HepG2 (cell line): ENCODE measurements at regions not wholly inside any gene's neighbourhood (a gene's known extent, or its start where the extent isn't known, plus 50 kb on each side); places are given as distances from the start of the nearest gene placed in this dataset.

Experiments
- ATAC-seq: fragments of 200-7000 bp; cut with Tn5 transposase; 3 replicates; pipeline ENCODE4 v1.9.1; 2020; ENCODE audit warnings: mild to moderate bottlenecking, moderate library complexity
- BruUV-seq: library from RNA; stranded (reverse); fragments of 400-500 nt; replicated peaks from 2 replicates; lab custom pipeline; 2021; lab: Mats Ljungman, UMichigan
- CTCF ChIA-PET: fragments of 300-600 bp; formaldehyde crosslinking; extraction: SDS; loops from one replicate; lab custom pipeline; 2021; ENCODE audit warnings: low total read pairs, inconsistent platforms, low intra/inter-chr PET ratio; lab: Yijun Ruan, JAX
- POLR2A ChIA-PET: fragments of 350-600 bp; sonication (Branson Sonifier 250); formaldehyde crosslinking; loops from one replicate; lab custom pipeline; 2020; ENCODE audit warnings: antibody characterized with exemption, inconsistent platforms; lab: Yijun Ruan, JAX
- DNase-seq: peaks from one replicate; pipeline ENCODE4 v3.0.0-alpha.2; 2015; ENCODE audit warnings: low spot score
- FAIRE-seq: peaks from 3 replicates; lab custom pipeline; 2011; peaks lifted over from hg19 to GRCh38; lab: Jason Lieb, UNC
- H2AFZ ChIP-seq: one replicate; pipeline ENCODE4 v1.6.1; 2011; ENCODE audit warnings: low read length, inconsistent platforms
- H3K27ac ChIP-seq: fragments of 300-600 bp; 3 replicates; pipeline ENCODE4 v1.8.0; 2011; ENCODE audit warnings: mixed run types, mild to moderate bottlenecking, mixed read lengths, low read length, inconsistent platforms; ENCODE audit not compliant: insufficient read depth; ENCODE audit errors: extremely low read length
- H3K27me3 ChIP-seq, 2 experiments: fragments of 200-600 bp in 1 of 2; 2 replicates in 1 of 2; 3 replicates in 1 of 2; pipeline versions ENCODE4 v1.6.0 to v1.8.0; 2011; ENCODE audit warnings: low read length in 2 of 2, mild to moderate bottlenecking in 2 of 2, moderate library complexity in 2 of 2, inconsistent platforms in 1 of 2; ENCODE audit not compliant: insufficient read depth in 2 of 2, control insufficient read depth in 1 of 2
- H3K36me3 ChIP-seq, 2 experiments: fragments of 200-600 bp in 1 of 2; replicated peaks in 1 of 2; 2 replicates in 1 of 2; 3 replicates in 1 of 2; pipeline versions ENCODE4 v1.5.1 to v1.8.0; 2011; ENCODE audit warnings: low read length in 2 of 2, inconsistent platforms in 1 of 2; ENCODE audit not compliant: insufficient read depth in 2 of 2, control insufficient read depth in 1 of 2
- H3K4me1 ChIP-seq: 2 replicates; pipeline ENCODE4 v1.5.1; 2012; ENCODE audit warnings: low read length, inconsistent platforms; ENCODE audit not compliant: insufficient read depth
- H3K4me2 ChIP-seq: 2 replicates; pipeline ENCODE4 v1.6.0; 2011; ENCODE audit warnings: low read depth, low read length, inconsistent platforms
- H3K4me3 ChIP-seq, 3 experiments: fragments of 200-600 bp in 1 of 3; sonication (generic), shearing (Covaris generic) in 1 of 3; replicated peaks in 1 of 3; 2 replicates each; pipeline ENCODE4 v1.5.1; 2011 to 2016; ENCODE audit warnings: low read length in 3 of 3, inconsistent platforms in 2 of 3, low read depth in 2 of 3, mild to moderate bottlenecking in 2 of 3, control low read depth in 1 of 3, mixed read lengths in 1 of 3; ENCODE audit not compliant: insufficient read depth in 1 of 3
- H3K79me2 ChIP-seq: one replicate; pipeline ENCODE4 v1.6.1; 2011; ENCODE audit warnings: low read length, inconsistent platforms; ENCODE audit not compliant: insufficient read depth
- H3K9ac ChIP-seq: 2 replicates; pipeline ENCODE4 v1.6.0; 2011; ENCODE audit warnings: mild to moderate bottlenecking, low read depth, low read length, inconsistent platforms; ENCODE audit not compliant: insufficient read depth
- H3K9me3 ChIP-seq: 2 replicates; pipeline ENCODE4 v1.5.1; 2012; ENCODE audit warnings: mild to moderate bottlenecking, low read length
- H4K20me1 ChIP-seq: 2 replicates; pipeline ENCODE4 v1.6.0; 2011; ENCODE audit warnings: inconsistent platforms, mild to moderate bottlenecking, low read length, moderate library complexity; ENCODE audit not compliant: insufficient read depth
- EHMT2 ChIP-seq: fragments of 200-600 bp; sonication (generic); IDR thresholded peaks from 2 replicates; pipeline ENCODE4 v1.7.0; 2017; ENCODE audit warnings: antibody characterized with exemption, low read depth, low read length, borderline replicate concordance
- FLYWCH1 ChIP-seq: sonication (generic); formaldehyde crosslinking; IDR thresholded peaks from 2 replicates; pipeline ENCODE4 v1.8.1; 2023; ENCODE audit warnings: mild to moderate bottlenecking, missing genetic modification reagents
- MBNL3 ChIP-seq: fragments of 250-450 bp; sonication (Bioruptor Pico); conservative IDR thresholded peaks from 2 replicates; pipeline ENCODE4 v1.8.0; 2022; ENCODE audit warnings: mild to moderate bottlenecking, inconsistent platforms
- MYC ChIP-seq: sonication (generic); formaldehyde crosslinking; IDR thresholded peaks from 2 replicates; pipeline ENCODE4 v1.9.0; 2021; ENCODE audit warnings: missing genetic modification reagents, borderline replicate concordance
- ONECUT2 ChIP-seq: sonication (generic); formaldehyde crosslinking; IDR thresholded peaks from 2 replicates; pipeline ENCODE4 v1.4.0; 2020; ENCODE audit warnings: missing genetic modification reagents
- SP2 ChIP-seq: sonication (generic); formaldehyde crosslinking; IDR thresholded peaks from 2 replicates; pipeline ENCODE4 v1.5.1; 2020; ENCODE audit warnings: mild to moderate bottlenecking, missing genetic modification reagents
- ZSCAN22 ChIP-seq: sonication (generic); formaldehyde crosslinking; IDR thresholded peaks from 2 replicates; pipeline ENCODE4 v1.4.0; 2020; ENCODE audit warnings: mild to moderate bottlenecking, missing genetic modification reagents
- ZZZ3 ChIP-seq: sonication (generic); formaldehyde crosslinking; IDR thresholded peaks from 2 replicates; pipeline ENCODE4 v1.4.0; 2020; ENCODE audit warnings: missing genetic modification reagents, mild to moderate bottlenecking, borderline replicate concordance
- WGBS: methylation state at CpG from one replicate; pipeline ENCODE4 v1.1.6; 2017; ENCODE audit warnings: low lambda C conversion rate; 5-methylcytosine and 5-hydroxymethylcytosine counted together
- in situ Hi-C: cut with HindIII; loops from 2 replicates; pipeline ENCODE4 v1.10.0; 2017; ENCODE audit warnings: low pct_unique_long_range_greater_than_20kb; ENCODE audit not compliant: extremely low pct_ligation_motif_present
- intact Hi-C: fragments of 100-400 bp; cut with micrococcal nuclease; formaldehyde crosslinking; loops from one replicate; pipeline ENCODE4 v1.10.0; 2022; ENCODE audit not compliant: unreplicated experiment
- TF ChIP-seq, protein P1 (sequence below): sonication (generic); formaldehyde crosslinking; IDR thresholded peaks from 2 replicates; pipeline ENCODE4 v1.5.1; 2020; ENCODE audit warnings: mild to moderate bottlenecking, missing genetic modification reagents, borderline replicate concordance
- TF ChIP-seq, protein P2 (sequence below): sonication (generic); formaldehyde crosslinking; IDR thresholded peaks from 2 replicates; pipeline ENCODE4 v1.5.0; 2020; ENCODE audit warnings: missing genetic modification reagents
- TF ChIP-seq, protein P3 (sequence below): sonication (generic); formaldehyde crosslinking; IDR thresholded peaks from 2 replicates; pipeline ENCODE4 v1.4.0; 2020; ENCODE audit warnings: mild to moderate bottlenecking, missing genetic modification reagents

DNA sequence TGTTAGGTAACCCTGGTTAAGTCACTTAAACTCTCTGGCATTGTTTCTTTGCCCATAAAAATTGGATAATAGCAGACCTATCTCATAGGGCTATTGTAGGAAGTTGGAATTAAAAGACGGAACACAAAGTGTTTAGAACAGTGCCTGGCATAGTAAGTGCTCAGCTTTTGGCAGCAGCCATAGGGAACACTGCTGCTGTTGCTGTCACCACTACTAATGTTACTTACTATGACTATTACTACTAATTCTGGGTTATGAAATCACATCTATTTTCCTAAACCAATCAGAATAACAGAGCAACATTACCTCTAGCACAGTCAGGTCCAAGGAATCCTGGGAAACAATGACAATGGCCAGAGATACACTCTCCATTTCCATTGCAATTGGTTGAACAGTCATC is 300.0 kb downstream of the SH2D1A start:
- H3K4me1 ChIP-seq = no peaks in the 10 kb centered on the region
- FAIRE-seq = no peak
- no peaks in the 10 kb centered on the region for H3K36me3 ChIP-seq
- no peak overlapping the region for H3K4me3 ChIP-seq
- H3K27ac ChIP-seq = no peak overlapping the region
- H4K20me1 ChIP-seq = no peaks in the 10 kb centered on the region
- no peak overlapping the region for H3K4me2 ChIP-seq
- no peak overlapping the region for H2AFZ ChIP-seq
- in situ Hi-C loops = no loop called here
- no peak overlapping the region for H3K9ac ChIP-seq
- ChIA-PET POLR2A (no interaction called here), CTCF (no interaction called here)
- ATAC-seq = no peak
- BruUV-seq = no TSS peak
- no peaks in the 10 kb centered on the region for H3K27me3 ChIP-seq
- intact Hi-C loops = no loop called here
- WGBS = 20% methylated on average over 1 of the region's 1 CpG
- no peak for DNase-seq
- no peaks in the 10 kb centered on the region for H3K79me2 ChIP-seq
- no peaks in the 10 kb centered on the region for H3K9me3 ChIP-seq
- TF ChIP-seq, protein P1, sequence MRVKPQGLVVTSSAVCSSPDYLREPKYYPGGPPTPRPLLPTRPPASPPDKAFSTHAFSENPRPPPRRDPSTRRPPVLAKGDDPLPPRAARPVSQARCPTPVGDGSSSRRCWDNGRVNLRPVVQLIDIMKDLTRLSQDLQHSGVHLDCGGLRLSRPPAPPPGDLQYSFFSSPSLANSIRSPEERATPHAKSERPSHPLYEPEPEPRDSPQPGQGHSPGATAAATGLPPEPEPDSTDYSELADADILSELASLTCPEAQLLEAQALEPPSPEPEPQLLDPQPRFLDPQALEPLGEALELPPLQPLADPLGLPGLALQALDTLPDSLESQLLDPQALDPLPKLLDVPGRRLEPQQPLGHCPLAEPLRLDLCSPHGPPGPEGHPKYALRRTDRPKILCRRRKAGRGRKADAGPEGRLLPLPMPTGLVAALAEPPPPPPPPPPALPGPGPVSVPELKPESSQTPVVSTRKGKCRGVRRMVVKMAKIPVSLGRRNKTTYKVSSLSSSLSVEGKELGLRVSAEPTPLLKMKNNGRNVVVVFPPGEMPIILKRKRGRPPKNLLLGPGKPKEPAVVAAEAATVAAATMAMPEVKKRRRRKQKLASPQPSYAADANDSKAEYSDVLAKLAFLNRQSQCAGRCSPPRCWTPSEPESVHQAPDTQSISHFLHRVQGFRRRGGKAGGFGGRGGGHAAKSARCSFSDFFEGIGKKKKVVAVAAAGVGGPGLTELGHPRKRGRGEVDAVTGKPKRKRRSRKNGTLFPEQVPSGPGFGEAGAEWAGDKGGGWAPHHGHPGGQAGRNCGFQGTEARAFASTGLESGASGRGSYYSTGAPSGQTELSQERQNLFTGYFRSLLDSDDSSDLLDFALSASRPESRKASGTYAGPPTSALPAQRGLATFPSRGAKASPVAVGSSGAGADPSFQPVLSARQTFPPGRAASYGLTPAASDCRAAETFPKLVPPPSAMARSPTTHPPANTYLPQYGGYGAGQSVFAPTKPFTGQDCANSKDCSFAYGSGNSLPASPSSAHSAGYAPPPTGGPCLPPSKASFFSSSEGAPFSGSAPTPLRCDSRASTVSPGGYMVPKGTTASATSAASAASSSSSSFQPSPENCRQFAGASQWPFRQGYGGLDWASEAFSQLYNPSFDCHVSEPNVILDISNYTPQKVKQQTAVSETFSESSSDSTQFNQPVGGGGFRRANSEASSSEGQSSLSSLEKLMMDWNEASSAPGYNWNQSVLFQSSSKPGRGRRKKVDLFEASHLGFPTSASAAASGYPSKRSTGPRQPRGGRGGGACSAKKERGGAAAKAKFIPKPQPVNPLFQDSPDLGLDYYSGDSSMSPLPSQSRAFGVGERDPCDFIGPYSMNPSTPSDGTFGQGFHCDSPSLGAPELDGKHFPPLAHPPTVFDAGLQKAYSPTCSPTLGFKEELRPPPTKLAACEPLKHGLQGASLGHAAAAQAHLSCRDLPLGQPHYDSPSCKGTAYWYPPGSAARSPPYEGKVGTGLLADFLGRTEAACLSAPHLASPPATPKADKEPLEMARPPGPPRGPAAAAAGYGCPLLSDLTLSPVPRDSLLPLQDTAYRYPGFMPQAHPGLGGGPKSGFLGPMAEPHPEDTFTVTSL = no peak
- TF ChIP-seq ONECUT2 (CRISPR knock-in tag) (no peak), MBNL3 (no peak), MYC (no peak), SP2 (CRISPR knock-in tag) (no peak), ZSCAN22 (no peak), FLYWCH1 (CRISPR knock-in tag) (no peak), EHMT2 (no peak), ZZZ3 (CRISPR knock-in tag) (no peak)
- TF ChIP-seq, protein P2, sequence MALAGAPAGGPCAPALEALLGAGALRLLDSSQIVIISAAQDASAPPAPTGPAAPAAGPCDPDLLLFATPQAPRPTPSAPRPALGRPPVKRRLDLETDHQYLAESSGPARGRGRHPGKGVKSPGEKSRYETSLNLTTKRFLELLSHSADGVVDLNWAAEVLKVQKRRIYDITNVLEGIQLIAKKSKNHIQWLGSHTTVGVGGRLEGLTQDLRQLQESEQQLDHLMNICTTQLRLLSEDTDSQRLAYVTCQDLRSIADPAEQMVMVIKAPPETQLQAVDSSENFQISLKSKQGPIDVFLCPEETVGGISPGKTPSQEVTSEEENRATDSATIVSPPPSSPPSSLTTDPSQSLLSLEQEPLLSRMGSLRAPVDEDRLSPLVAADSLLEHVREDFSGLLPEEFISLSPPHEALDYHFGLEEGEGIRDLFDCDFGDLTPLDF (CRISPR knock-in tag) = no peak
- TF ChIP-seq, protein P3, sequence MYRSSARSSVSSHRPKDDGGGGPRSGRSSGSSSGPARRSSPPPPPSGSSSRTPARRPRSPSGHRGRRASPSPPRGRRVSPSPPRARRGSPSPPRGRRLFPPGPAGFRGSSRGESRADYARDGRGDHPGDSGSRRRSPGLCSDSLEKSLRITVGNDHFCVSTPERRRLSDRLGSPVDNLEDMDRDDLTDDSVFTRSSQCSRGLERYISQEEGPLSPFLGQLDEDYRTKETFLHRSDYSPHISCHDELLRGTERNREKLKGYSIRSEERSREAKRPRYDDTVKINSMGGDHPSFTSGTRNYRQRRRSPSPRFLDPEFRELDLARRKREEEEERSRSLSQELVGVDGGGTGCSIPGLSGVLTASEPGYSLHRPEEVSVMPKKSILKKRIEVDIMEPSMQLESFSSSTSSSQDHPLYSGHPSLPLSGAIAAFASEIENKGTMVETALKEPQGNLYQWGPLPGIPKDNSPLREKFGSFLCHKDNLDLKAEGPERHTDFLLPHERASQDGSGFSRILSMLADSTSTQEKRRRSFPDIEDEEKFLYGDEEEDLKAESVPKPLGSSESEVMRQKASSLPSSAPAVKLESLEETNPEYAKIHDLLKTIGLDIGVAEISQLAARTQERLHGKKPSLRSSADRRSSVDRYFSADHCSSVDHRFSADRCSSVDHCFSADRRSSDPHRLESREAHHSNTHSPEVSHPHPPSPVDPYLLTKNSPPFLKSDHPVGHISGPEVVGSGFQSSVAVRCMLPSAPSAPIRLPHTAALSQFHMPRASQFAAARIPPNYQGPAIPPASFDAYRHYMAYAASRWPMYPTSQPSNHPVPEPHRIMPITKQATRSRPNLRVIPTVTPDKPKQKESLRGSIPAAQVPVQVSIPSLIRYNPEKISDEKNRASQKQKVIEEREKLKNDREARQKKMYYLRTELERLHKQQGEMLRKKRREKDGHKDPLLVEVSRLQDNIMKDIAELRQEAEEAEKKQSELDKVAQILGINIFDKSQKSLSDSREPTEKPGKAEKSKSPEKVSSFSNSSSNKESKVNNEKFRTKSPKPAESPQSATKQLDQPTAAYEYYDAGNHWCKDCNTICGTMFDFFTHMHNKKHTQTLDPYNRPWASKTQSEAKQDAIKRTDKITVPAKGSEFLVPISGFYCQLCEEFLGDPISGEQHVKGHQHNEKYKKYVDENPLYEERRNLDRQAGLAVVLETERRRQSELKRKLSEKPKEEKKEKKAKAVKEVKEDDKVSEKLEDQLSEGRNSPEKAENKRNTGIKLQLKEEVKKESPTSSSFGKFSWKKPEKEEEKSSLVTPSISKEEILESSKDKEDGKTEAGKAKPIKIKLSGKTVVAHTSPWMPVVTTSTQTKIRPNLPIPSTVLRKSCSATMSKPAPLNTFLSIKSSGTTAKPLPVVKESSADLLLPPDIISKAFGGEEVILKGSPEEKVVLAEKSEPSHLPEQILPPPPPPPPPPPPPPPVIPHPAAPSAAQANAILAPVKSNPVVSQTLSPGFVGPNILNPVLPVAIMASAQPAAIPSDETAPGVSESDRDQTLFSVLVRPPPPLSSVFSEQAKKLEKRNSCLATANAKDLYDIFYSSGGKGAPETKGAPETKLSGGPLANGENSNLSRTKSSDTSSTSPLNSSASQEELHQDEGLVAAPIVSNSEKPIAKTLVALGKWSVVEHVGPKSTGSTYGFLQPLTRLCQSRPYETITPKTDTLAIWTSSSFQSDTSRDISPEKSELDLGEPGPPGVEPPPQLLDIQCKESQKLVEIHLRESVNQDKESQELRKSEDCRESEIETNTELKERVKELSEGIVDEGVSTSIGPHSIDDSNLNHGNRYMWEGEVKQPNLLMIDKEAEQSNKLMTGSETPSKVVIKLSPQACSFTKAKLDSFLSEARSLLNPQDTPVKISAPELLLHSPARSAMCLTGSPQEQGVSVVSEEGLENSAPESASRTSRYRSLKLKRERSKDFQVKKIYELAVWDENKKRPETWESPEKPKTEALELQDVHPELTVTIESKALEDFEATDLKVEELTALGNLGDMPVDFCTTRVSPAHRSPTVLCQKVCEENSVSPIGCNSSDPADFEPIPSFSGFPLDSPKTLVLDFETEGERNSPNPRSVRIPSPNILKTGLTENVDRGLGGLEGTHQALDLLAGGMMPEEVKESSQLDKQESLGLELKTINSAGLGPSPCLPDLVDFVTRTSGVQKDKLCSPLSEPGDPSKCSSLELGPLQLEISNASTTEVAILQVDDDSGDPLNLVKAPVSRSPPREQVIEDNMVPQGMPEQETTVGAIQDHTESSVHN (CRISPR knock-in tag) = no peak
